ENCODE measurements at regions not wholly inside any gene's neighbourhood (a gene's known extent, or its start where the extent isn't known, plus 50 kb on each side); places are given as distances from the start of the nearest gene placed in this dataset.

DNA sequence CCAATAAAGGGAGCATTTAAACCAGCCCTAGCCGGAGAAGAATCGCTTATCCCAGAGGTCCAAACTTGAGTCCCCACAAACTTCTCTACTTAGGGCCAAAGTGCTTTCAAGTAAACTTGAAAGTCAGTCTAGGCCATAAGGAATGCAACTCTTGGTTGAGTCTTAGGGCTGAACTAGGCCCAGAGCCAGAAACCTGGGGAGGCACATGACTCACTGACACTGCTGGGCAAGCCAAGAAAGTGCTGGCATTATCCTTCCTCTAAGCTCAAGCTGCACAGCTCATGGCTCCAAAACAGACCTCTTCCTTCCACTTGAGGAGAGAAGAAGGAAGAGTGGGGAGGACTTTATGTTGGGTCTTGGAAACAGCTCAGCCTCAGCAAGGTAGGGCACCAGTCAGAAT, 1257.3 kb upstream of the DIAPH2 start:
- TF ChIP-seq, protein P1, sequence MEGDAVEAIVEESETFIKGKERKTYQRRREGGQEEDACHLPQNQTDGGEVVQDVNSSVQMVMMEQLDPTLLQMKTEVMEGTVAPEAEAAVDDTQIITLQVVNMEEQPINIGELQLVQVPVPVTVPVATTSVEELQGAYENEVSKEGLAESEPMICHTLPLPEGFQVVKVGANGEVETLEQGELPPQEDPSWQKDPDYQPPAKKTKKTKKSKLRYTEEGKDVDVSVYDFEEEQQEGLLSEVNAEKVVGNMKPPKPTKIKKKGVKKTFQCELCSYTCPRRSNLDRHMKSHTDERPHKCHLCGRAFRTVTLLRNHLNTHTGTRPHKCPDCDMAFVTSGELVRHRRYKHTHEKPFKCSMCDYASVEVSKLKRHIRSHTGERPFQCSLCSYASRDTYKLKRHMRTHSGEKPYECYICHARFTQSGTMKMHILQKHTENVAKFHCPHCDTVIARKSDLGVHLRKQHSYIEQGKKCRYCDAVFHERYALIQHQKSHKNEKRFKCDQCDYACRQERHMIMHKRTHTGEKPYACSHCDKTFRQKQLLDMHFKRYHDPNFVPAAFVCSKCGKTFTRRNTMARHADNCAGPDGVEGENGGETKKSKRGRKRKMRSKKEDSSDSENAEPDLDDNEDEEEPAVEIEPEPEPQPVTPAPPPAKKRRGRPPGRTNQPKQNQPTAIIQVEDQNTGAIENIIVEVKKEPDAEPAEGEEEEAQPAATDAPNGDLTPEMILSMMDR (conservative IDR thresholded peaks at IDR 0.05) = no peak
- TF ChIP-seq ZFX (IDR thresholded peaks at IDR 0.05) = no peak

Data from C4-2B (cell line).